ENCODE measurements at regions not wholly inside any gene's neighbourhood (a gene's known extent, or its start where the extent isn't known, plus 50 kb on each side); places are given as distances from the start of the nearest gene placed in this dataset.

DNA sequence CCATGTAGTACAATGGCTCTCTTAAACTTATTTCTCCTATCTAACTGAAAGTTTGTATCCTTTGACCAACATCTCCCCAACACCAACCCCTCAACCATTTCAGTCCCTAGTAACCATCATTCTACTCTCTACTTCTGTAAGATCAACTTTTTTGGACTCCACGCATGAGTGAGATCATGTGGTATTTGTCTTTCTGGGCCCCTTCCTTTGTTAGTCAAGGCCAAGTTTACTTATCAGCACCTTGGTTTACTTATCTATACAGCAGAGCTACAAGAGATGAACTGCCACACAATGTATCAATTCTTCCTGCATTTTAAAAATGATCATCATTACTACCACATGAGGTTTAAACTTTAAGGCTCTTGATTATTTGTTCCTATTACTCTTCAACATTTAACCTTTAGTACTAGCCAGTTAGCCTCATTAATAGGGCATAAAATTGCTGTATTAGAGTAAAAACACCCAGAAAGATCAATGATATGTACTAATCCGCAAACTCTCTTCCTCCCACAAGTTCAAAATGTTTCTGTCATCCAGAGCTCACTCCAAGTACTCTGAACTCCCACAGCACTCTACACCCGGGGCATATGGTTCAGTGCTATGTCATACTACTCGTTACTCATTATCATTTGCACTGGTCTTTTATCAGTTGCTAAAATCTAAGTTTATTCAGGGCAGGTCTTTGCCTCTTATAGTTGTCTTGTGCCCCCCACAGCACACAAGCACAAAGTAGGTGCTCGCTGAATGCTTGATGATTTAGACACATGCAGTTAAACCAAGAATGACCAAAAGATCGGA, 145.7 kb upstream of the ADAMTS3 start (continued):
- TF ChIP-seq, protein P1, sequence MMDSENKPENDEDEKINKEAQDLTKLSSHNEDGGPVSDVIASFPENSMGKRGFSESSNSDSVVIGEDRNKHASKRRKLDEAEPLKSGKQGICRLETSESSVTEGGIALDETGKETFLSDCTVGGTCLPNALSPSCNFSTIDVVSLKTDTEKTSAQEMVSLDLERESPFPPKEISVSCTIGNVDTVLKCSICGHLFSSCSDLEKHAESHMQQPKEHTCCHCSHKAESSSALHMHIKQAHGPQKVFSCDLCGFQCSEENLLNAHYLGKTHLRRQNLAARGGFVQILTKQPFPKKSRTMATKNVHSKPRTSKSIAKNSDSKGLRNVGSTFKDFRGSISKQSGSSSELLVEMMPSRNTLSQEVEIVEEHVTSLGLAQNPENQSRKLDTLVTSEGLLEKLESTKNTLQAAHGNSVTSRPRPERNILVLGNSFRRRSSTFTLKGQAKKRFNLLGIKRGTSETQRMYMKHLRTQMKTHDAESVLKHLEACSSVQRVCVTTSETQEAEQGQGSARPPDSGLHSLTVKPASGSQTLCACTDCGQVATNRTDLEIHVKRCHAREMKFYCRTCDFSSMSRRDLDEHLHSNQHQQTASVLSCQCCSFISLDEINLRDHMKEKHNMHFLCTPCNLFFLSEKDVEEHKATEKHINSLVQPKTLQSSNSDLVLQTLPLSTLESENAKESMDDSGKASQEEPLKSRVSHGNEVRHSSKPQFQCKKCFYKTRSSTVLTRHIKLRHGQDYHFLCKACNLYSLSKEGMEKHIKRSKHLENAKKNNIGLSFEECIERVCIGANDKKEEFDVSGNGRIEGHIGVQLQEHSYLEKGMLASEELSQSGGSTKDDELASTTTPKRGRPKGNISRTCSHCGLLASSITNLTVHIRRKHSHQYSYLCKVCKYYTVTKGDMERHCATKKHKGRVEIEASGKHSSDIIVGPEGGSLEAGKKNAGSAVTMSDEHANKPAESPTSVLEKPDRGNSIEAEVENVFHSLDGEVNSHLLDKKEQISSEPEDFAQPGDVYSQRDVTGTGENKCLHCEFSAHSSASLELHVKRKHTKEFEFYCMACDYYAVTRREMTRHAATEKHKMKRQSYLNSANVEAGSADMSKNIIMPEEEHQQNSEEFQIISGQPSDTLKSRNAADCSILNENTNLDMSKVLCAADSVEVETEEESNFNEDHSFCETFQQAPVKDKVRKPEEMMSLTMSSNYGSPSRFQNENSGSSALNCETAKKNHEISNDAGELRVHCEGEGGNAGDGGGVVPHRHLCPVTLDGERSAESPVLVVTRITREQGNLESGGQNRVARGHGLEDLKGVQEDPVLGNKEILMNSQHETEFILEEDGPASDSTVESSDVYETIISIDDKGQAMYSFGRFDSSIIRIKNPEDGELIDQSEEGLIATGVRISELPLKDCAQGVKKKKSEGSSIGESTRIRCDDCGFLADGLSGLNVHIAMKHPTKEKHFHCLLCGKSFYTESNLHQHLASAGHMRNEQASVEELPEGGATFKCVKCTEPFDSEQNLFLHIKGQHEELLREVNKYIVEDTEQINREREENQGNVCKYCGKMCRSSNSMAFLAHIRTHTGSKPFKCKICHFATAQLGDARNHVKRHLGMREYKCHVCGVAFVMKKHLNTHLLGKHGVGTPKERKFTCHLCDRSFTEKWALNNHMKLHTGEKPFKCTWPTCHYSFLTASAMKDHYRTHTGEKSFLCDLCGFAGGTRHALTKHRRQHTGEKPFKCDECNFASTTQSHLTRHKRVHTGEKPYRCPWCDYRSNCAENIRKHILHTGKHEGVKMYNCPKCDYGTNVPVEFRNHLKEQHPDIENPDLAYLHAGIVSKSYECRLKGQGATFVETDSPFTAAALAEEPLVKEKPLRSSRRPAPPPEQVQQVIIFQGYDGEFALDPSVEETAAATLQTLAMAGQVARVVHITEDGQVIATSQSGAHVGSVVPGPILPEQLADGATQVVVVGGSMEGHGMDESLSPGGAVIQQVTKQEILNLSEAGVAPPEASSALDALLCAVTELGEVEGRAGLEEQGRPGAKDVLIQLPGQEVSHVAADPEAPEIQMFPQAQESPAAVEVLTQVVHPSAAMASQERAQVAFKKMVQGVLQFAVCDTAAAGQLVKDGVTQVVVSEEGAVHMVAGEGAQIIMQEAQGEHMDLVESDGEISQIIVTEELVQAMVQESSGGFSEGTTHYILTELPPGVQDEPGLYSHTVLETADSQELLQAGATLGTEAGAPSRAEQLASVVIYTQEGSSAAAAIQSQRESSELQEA (IDR thresholded peaks at IDR 0.05; ENCODE audit: low read depth), result no peak
- TF ChIP-seq TAF15 (IDR thresholded peaks at IDR 0.05; ENCODE audit: low read depth, low read length) (no peak), TEAD4 (IDR thresholded peaks at IDR 0.05; ENCODE audit: low read length) (no peak), TEAD4 (CRISPR knock-in tag; IDR thresholded peaks at IDR 0.05; ENCODE audit: borderline replicate concordance) (no peak), ADNP (tag; IDR thresholded peaks at IDR 0.05) (no peak), ZNF12 (CRISPR knock-in tag; IDR thresholded peaks at IDR 0.05) (no peak), PREB (CRISPR knock-in tag; IDR thresholded peaks at IDR 0.05) (no peak), BHLHE40 (IDR thresholded peaks at IDR 0.05; ENCODE audit: low read length) (no peak), KLF1 (tag; IDR thresholded peaks at IDR 0.05) (no peak), HSF4 (CRISPR knock-in tag; IDR thresholded peaks at IDR 0.05; ENCODE audit: borderline replicate concordance) (no peak), GATA2 (CRISPR knock-in tag; IDR thresholded peaks at IDR 0.05) (no peak), POLR2G (IDR thresholded peaks at IDR 0.05; ENCODE audit: low read depth, low read length) (no peak), ZBTB17 (CRISPR knock-in tag; IDR thresholded peaks at IDR 0.05) (no peak), JUND (IDR thresholded peaks at IDR 0.05; ENCODE audit: borderline replicate concordance, low read depth, low read length) (no peak), JUND (tag; IDR thresholded peaks at IDR 0.05; ENCODE audit: borderline replicate concordance, low read depth, low read length) (no peak), ATF7 (IDR thresholded peaks at IDR 0.05) (no peak)
- TF ChIP-seq, protein P2, sequence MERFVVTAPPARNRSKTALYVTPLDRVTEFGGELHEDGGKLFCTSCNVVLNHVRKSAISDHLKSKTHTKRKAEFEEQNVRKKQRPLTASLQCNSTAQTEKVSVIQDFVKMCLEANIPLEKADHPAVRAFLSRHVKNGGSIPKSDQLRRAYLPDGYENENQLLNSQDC (CRISPR knock-in tag; IDR thresholded peaks at IDR 0.05), result no peak
- TF ChIP-seq, protein P3, sequence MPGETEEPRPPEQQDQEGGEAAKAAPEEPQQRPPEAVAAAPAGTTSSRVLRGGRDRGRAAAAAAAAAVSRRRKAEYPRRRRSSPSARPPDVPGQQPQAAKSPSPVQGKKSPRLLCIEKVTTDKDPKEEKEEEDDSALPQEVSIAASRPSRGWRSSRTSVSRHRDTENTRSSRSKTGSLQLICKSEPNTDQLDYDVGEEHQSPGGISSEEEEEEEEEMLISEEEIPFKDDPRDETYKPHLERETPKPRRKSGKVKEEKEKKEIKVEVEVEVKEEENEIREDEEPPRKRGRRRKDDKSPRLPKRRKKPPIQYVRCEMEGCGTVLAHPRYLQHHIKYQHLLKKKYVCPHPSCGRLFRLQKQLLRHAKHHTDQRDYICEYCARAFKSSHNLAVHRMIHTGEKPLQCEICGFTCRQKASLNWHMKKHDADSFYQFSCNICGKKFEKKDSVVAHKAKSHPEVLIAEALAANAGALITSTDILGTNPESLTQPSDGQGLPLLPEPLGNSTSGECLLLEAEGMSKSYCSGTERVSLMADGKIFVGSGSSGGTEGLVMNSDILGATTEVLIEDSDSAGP (CRISPR knock-in tag; IDR thresholded peaks at IDR 0.05), result no peak
